Panc1 (cell line): ENCODE measurements at regions not wholly inside any gene's neighbourhood (a gene's known extent, or its start where the extent isn't known, plus 50 kb on each side); places are given as distances from the start of the nearest gene placed in this dataset.
A peak's percentile ranks its signal among the peaks of the same experiment; 100 is the strongest.

Experiments
- ATAC-seq: fragments of 200-7000 bp; cut with Tn5 transposase; 2 replicates; pipeline ENCODE4 v1.9.1; 2020; ENCODE audit warnings: mild to moderate bottlenecking, moderate library complexity
- BruUV-seq: library from RNA; stranded (reverse); fragments of 400-500 nt; replicated peaks from 2 replicates; lab custom pipeline; 2021; lab: Mats Ljungman, UMichigan
- CTCF ChIA-PET: fragments of 300-600 bp; sonication (Branson Sonifier 250); formaldehyde crosslinking; loops from one replicate; lab custom pipeline; 2022; ENCODE audit warnings: antibody characterized with exemption; lab: Charles Lee
- POLR2A ChIA-PET: fragments of 300-600 bp; sonication (Branson Sonifier 250); formaldehyde crosslinking; loops from one replicate; lab custom pipeline; 2022; ENCODE audit warnings: antibody characterized with exemption; lab: Charles Lee
- DNase-seq: peaks from one replicate; pipeline ENCODE4 v3.0.0-alpha.2; 2010; ENCODE audit warnings: low read depth, low spot score
- H3K27ac ChIP-seq: 2 replicates; pipeline ENCODE4 v1.5.1; 2011; ENCODE audit warnings: mild to moderate bottlenecking, low read length, inconsistent platforms
- H3K27me3 ChIP-seq: fragments of 200-500 bp; sonication (Bioruptor generic); 2 replicates; pipeline ENCODE4 v1.6.0; 2014; ENCODE audit warnings: low read length, inconsistent platforms; ENCODE audit not compliant: control insufficient read depth, insufficient read depth
- H3K36me3 ChIP-seq: fragments of 200-500 bp; sonication (Bioruptor generic); 2 replicates; pipeline ENCODE4 v1.5.1; 2014; ENCODE audit warnings: inconsistent platforms, mild to moderate bottlenecking, low read length, moderate library complexity; ENCODE audit not compliant: control insufficient read depth, insufficient read depth
- H3K4me1 ChIP-seq: 2 replicates; pipeline ENCODE4 v1.5.1; 2011; ENCODE audit warnings: inconsistent platforms, mild to moderate bottlenecking, low read length, moderate library complexity; ENCODE audit not compliant: control insufficient read depth, insufficient read depth
- H3K4me3 ChIP-seq, 2 experiments: 2 replicates each; pipeline ENCODE4 v1.5.1; 2011 to 2012; ENCODE audit warnings: low read depth in 2 of 2, low read length in 2 of 2, mild to moderate bottlenecking in 2 of 2, inconsistent platforms in 1 of 2, moderate library complexity in 1 of 2
- H3K9me3 ChIP-seq: fragments of 200-500 bp; sonication (Bioruptor generic); 2 replicates; pipeline ENCODE4 v1.5.1; 2014; ENCODE audit warnings: low read depth, mild to moderate bottlenecking, inconsistent platforms, low read length, moderate library complexity; ENCODE audit not compliant: control insufficient read depth, insufficient read depth
- CTCF ChIP-seq: fragments of 450-650 bp; IDR thresholded peaks from 2 replicates; pipeline ENCODE4 v1.5.1; 2017; ENCODE audit warnings: mild to moderate bottlenecking
- POLR2AphosphoS5 ChIP-seq: IDR thresholded peaks from 2 replicates; pipeline ENCODE4 v1.6.1; 2012; ENCODE audit warnings: mild to moderate bottlenecking, low read depth, low read length, moderate library complexity
- REST ChIP-seq, 2 experiments: IDR thresholded peaks; 2 replicates each; pipeline ENCODE4 v1.6.1; 2011 to 2012; ENCODE audit warnings: low read depth in 2 of 2, control low read depth in 1 of 2, low read length in 1 of 2, mild to moderate bottlenecking in 1 of 2, moderate library complexity in 1 of 2; ENCODE audit not compliant: insufficient read depth in 1 of 2
- SIN3A ChIP-seq: IDR thresholded peaks from 2 replicates; pipeline ENCODE4 v1.6.1; 2012; ENCODE audit warnings: low read depth, mild to moderate bottlenecking, low read length, moderate library complexity, borderline replicate concordance; ENCODE audit not compliant: insufficient read depth
- TCF7L2 ChIP-seq: IDR thresholded peaks from 2 replicates; pipeline ENCODE4 v1.6.1; 2011; ENCODE audit warnings: mild to moderate bottlenecking, low read depth, low read length, inconsistent platforms
- in situ Hi-C: cut with HindIII; loops from 2 replicates; pipeline ENCODE4 v1.10.0; 2016; ENCODE audit warnings: low sequenced_read_pairs, low pct_unique_long_range_greater_than_20kb
- intact Hi-C: fragments of 100-400 bp; cut with micrococcal nuclease; formaldehyde crosslinking; loops from one replicate; pipeline ENCODE4 v1.10.0; 2022; ENCODE audit not compliant: unreplicated experiment

- ChIA-PET POLR2A (no interaction called here), CTCF (interaction anchor here (1.1 kb wide), 1 partner anchor 25 kb away, joined by 4 read pairs; no protein-coding TSS in a partner anchor)
- Histone ChIP-seq H3K4me1 (peaks cover 26% of the 10 kb centered on the region), H3K4me3 (no peak overlapping the region), H3K27ac (peak overlapping the region; percentile 78), H3K9me3 (no peaks in the 10 kb centered on the region), H3K36me3 (no peaks in the 10 kb centered on the region), H3K27me3 (no peaks in the 10 kb centered on the region)
- DNase-seq (no peak), ATAC-seq (no peak)
- in situ Hi-C loops (no loop called here), intact Hi-C loops (loop anchor here (10.0 kb wide), 1 partner anchor 369 kb away; the partner anchor contains the start of gene TLE3)
- BruUV-seq: no TSS peak
- TF ChIP-seq CTCF: no peak
- TF ChIP-seq POLR2AphosphoS5: no peak
- TF ChIP-seq REST (IDR thresholded peaks at IDR 0.05; ENCODE audit: insufficient read depth in 1 of 2, low read depth in 2 of 2, low read length in 1 of 2): no peak
- TF ChIP-seq SIN3A: no peak
- no peak for TF ChIP-seq TCF7L2
Observed at GRCh38 chr15:70463453-70463834, 299.9 kb downstream of the UACA start.

GRCh38 chr15:70461992-70462391, 301.4 kb downstream of the UACA start:
- DNase-seq (no peak), ATAC-seq (no peak)
- TF ChIP-seq TCF7L2: no peak
- no peak for TF ChIP-seq REST (IDR thresholded peaks at IDR 0.05; ENCODE audit: insufficient read depth in 1 of 2, low read depth in 2 of 2, low read length in 1 of 2)
- no peak for TF ChIP-seq POLR2AphosphoS5
- TF ChIP-seq SIN3A: no peak
- no peak for TF ChIP-seq CTCF
- Histone ChIP-seq H3K36me3 (no peaks in the 10 kb centered on the region), H3K9me3 (no peaks in the 10 kb centered on the region), H3K27me3 (no peaks in the 10 kb centered on the region), H3K4me3 (no peak overlapping the region), H3K4me1 (peaks cover 17% of the 10 kb centered on the region), H3K27ac (peak overlapping the region; percentile 78)
- intact Hi-C loops (loop anchor here (10.0 kb wide), 1 partner anchor 367 kb away; the partner anchor contains the start of gene TLE3), in situ Hi-C loops (no loop called here)
- ChIA-PET CTCF (no interaction called here), POLR2A (no interaction called here)
- no TSS peak for BruUV-seq
